HFFc6 (cell line): ENCODE measurements at regions not wholly inside any gene's neighbourhood (a gene's known extent, or its start where the extent isn't known, plus 50 kb on each side); places are given as distances from the start of the nearest gene placed in this dataset.

Experiments
- DNase-seq: peaks from one replicate; pipeline ENCODE4 v3.0.0-alpha.2; 2018
- H3K27ac Mint-ChIP-seq: 2 replicates; pipeline ENCODE4 v1.8.0; 2020; ENCODE audit warnings: mild to moderate bottlenecking, mixed read lengths
- H3K27me3 Mint-ChIP-seq: 2 replicates; pipeline ENCODE4 v1.8.0; 2021; ENCODE audit warnings: mild to moderate bottlenecking, moderate library complexity, mixed read lengths; ENCODE audit not compliant: insufficient read depth
- H3K36me3 Mint-ChIP-seq: 2 replicates; pipeline ENCODE4 v1.8.0; 2021; ENCODE audit warnings: low read depth, mixed read lengths
- H3K4me1 Mint-ChIP-seq: 2 replicates; pipeline ENCODE4 v1.8.0; 2020; ENCODE audit warnings: low read depth, mixed read lengths
- H3K4me3 Mint-ChIP-seq: 2 replicates; pipeline ENCODE4 v1.8.0; 2020; ENCODE audit warnings: mild to moderate bottlenecking, moderate library complexity, mixed read lengths
- H3K9me3 Mint-ChIP-seq: 2 replicates; pipeline ENCODE4 v1.8.0; 2020; ENCODE audit warnings: mild to moderate bottlenecking, mixed read lengths
- CTCF ChIP-seq: fragments of 200-600 bp; sonication (generic); IDR thresholded peaks from 2 replicates; pipeline ENCODE4 v1.5.0; 2021; ENCODE audit warnings: antibody characterized with exemption, mild to moderate bottlenecking

- no peaks in the 10 kb centered on the region for H3K9me3 Mint-ChIP-seq
- no peaks in the 10 kb centered on the region for H3K4me1 Mint-ChIP-seq
- H3K36me3 Mint-ChIP-seq = no peaks in the 10 kb centered on the region
- TF ChIP-seq CTCF = no peak
- H3K27me3 Mint-ChIP-seq = peaks cover 26% of the 10 kb centered on the region
- H3K27ac Mint-ChIP-seq = no peak overlapping the region
- DNase-seq = peak; percentile 37
- no peak overlapping the region for H3K4me3 Mint-ChIP-seq
Observed at GRCh38 chr9:124110307-124110915, 98.8 kb downstream of the LHX2 start.

GRCh38 chr9:124116683-124117363 is 105.3 kb downstream of the LHX2 start:
- DNase-seq = no peak
- Mint-ChIP-seq H3K36me3 (no peaks in the 10 kb centered on the region), H3K27me3 (peaks cover 41% of the 10 kb centered on the region), H3K4me3 (no peak overlapping the region), H3K9me3 (no peaks in the 10 kb centered on the region; the same call in 1 of the 2 replicates), H3K4me1 (no peaks in the 10 kb centered on the region), H3K27ac (no peak overlapping the region)
- no peak for TF ChIP-seq CTCF

GRCh38 chr9:124118894-124119293 is 107.3 kb downstream of the LHX2 start:
- peaks cover 35% of the 10 kb centered on the region for H3K27me3 Mint-ChIP-seq
- H3K4me3 Mint-ChIP-seq = no peak overlapping the region
- H3K9me3 Mint-ChIP-seq = no peaks in the 10 kb centered on the region; the same call in 1 of the 2 replicates
- peaks cover 17% of the 10 kb centered on the region for H3K4me1 Mint-ChIP-seq
- TF ChIP-seq CTCF = no peak
- no peaks in the 10 kb centered on the region for H3K36me3 Mint-ChIP-seq
- no peak overlapping the region for H3K27ac Mint-ChIP-seq
- DNase-seq = no peak

GRCh38 chr9:124120272-124120671 is 108.7 kb downstream of the LHX2 start:
- Mint-ChIP-seq H3K4me1 (peaks cover 17% of the 10 kb centered on the region), H3K9me3 (no peaks in the 10 kb centered on the region; the same call in 1 of the 2 replicates)
- TF ChIP-seq CTCF = no peak

GRCh38 chr9:124121725-124122124 is 110.2 kb downstream of the LHX2 start:
- Mint-ChIP-seq H3K36me3 (no peaks in the 10 kb centered on the region), H3K9me3 (no peaks in the 10 kb centered on the region; the same call in 1 of the 2 replicates), H3K4me3 (no peak overlapping the region), H3K27ac (no peak overlapping the region), H3K27me3 (peaks cover 25% of the 10 kb centered on the region), H3K4me1 (peaks cover 17% of the 10 kb centered on the region)
- TF ChIP-seq CTCF = no peak
- DNase-seq = no peak

More at GRCh38 chr9:124120272-124120671, 108.7 kb downstream of the LHX2 start:
- Mint-ChIP-seq H3K27ac (no peak overlapping the region), H3K36me3 (no peaks in the 10 kb centered on the region), H3K4me3 (no peak overlapping the region), H3K27me3 (peaks cover 35% of the 10 kb centered on the region)
- DNase-seq = no peak
